IPS-18c (cell line): ENCODE measurements at regions not wholly inside any gene's neighbourhood (a gene's known extent, or its start where the extent isn't known, plus 50 kb on each side); places are given as distances from the start of the nearest gene placed in this dataset.

Source experiments
- H3K4me3 ChIP-seq: 2 replicates; pipeline ENCODE4 v1.7.0; 2013; ENCODE audit warnings: low read depth, mild to moderate bottlenecking, low read length, moderate library complexity; ENCODE audit not compliant: insufficient read depth
- H3K9me3 ChIP-seq: one replicate; pipeline ENCODE4 v1.6.1; 2013; ENCODE audit warnings: mild to moderate bottlenecking, low read length, moderate library complexity; ENCODE audit not compliant: control insufficient read depth, insufficient read depth

GRCh38 chr3:23659840-23660430, 145.8 kb upstream of the UBE2E1 start:
- Histone ChIP-seq H3K9me3 (no peaks in the 10 kb centered on the region), H3K4me3 (no peak overlapping the region)

GRCh38 chr3:23662079-23662617, 143.6 kb upstream of the UBE2E1 start:
- Histone ChIP-seq H3K4me3 (no peak overlapping the region), H3K9me3 (no peaks in the 10 kb centered on the region)

- no peak overlapping the region for H3K4me3 ChIP-seq
Observed at GRCh38 chr3:23663246-23663645, 142.5 kb upstream of the UBE2E1 start.

GRCh38 chr3:23663661-23664186, 142.0 kb upstream of the UBE2E1 start:
- no peaks in the 10 kb centered on the region for H3K9me3 ChIP-seq
- H3K4me3 ChIP-seq, result no peak overlapping the region

More at GRCh38 chr3:23663246-23663645, 142.5 kb upstream of the UBE2E1 start:
- no peaks in the 10 kb centered on the region for H3K9me3 ChIP-seq

GRCh38 chr3:23664459-23664858, 141.3 kb upstream of the UBE2E1 start:
- H3K9me3 ChIP-seq, result no peaks in the 10 kb centered on the region
- H3K4me3 ChIP-seq, result no peak overlapping the region

GRCh38 chr3:23665741-23666140, 140.0 kb upstream of the UBE2E1 start:
- H3K9me3 ChIP-seq, result no peaks in the 10 kb centered on the region
- no peak overlapping the region for H3K4me3 ChIP-seq

- Histone ChIP-seq H3K9me3 (no peaks in the 10 kb centered on the region), H3K4me3 (no peak overlapping the region)
Observed at GRCh38 chr3:23666818-23667217, 138.9 kb upstream of the UBE2E1 start.

GRCh38 chr3:23667536-23668429, 138.0 kb upstream of the UBE2E1 start:
- H3K4me3 ChIP-seq, result no peak overlapping the region
- no peaks in the 10 kb centered on the region for H3K9me3 ChIP-seq

- Histone ChIP-seq H3K4me3 (no peak overlapping the region), H3K9me3 (no peaks in the 10 kb centered on the region)
Observed at GRCh38 chr3:23668430-23668904, 137.3 kb upstream of the UBE2E1 start.

GRCh38 chr3:23669541-23670255, 136.1 kb upstream of the UBE2E1 start:
- H3K9me3 ChIP-seq, result no peaks in the 10 kb centered on the region
- no peak overlapping the region for H3K4me3 ChIP-seq

GRCh38 chr3:23671851-23672589, 133.7 kb upstream of the UBE2E1 start:
- H3K9me3 ChIP-seq, result no peaks in the 10 kb centered on the region
- no peak overlapping the region for H3K4me3 ChIP-seq

- Histone ChIP-seq H3K4me3 (no peak overlapping the region), H3K9me3 (no peaks in the 10 kb centered on the region)
Observed at GRCh38 chr3:23672628-23673027, 133.1 kb upstream of the UBE2E1 start.

- no peaks in the 10 kb centered on the region for H3K9me3 ChIP-seq
- no peak overlapping the region for H3K4me3 ChIP-seq
Observed at GRCh38 chr3:23675010-23675409, 130.7 kb upstream of the UBE2E1 start.

GRCh38 chr3:23676093-23676492, 129.7 kb upstream of the UBE2E1 start:
- Histone ChIP-seq H3K4me3 (no peak overlapping the region), H3K9me3 (no peaks in the 10 kb centered on the region)

- H3K4me3 ChIP-seq, result no peak overlapping the region
- no peaks in the 10 kb centered on the region for H3K9me3 ChIP-seq
Observed at GRCh38 chr3:23682646-23683045, 123.1 kb upstream of the UBE2E1 start.

GRCh38 chr3:23685541-23686258, 120.1 kb upstream of the UBE2E1 start:
- Histone ChIP-seq H3K4me3 (no peak overlapping the region), H3K9me3 (no peaks in the 10 kb centered on the region)
